Keratinocyte (primary cell): ENCODE measurements at regions not wholly inside any gene's neighbourhood (a gene's known extent, or its start where the extent isn't known, plus 50 kb on each side); places are given as distances from the start of the nearest gene placed in this dataset.

Source experiments
- DNase-seq: peaks from one replicate; pipeline ENCODE4 v3.0.0-alpha.2; 2011; ENCODE audit warnings: low read depth, missing footprints, low spot score
- FAIRE-seq: peaks from 2 replicates; lab custom pipeline; 2011; peaks lifted over from hg19 to GRCh38; lab: Jason Lieb, UNC
- H2AFZ ChIP-seq: 2 replicates; pipeline ENCODE4 v1.6.0; 2012; ENCODE audit warnings: low read length, control low read depth, inconsistent platforms; ENCODE audit not compliant: control insufficient read depth
- H3K27ac ChIP-seq: 2 replicates; pipeline ENCODE4 v1.5.1; 2011; ENCODE audit warnings: low read length; ENCODE audit not compliant: control insufficient read depth, insufficient read depth
- H3K27me3 ChIP-seq: 3 replicates; pipeline ENCODE4 v1.6.0; 2011; ENCODE audit warnings: low read length; ENCODE audit not compliant: control insufficient read depth, insufficient read depth; ENCODE audit errors: extremely low read depth
- H3K36me3 ChIP-seq, 2 experiments: 2 replicates in 1 of 2; 3 replicates in 1 of 2; pipeline ENCODE4 v1.5.1; 2011; ENCODE audit warnings: low read length in 2 of 2, mild to moderate bottlenecking in 1 of 2; ENCODE audit not compliant: control insufficient read depth in 2 of 2, insufficient read depth in 2 of 2; ENCODE audit errors: extremely low read depth in 1 of 2
- H3K4me1 ChIP-seq: 3 replicates; pipeline ENCODE4 v1.5.1; 2011; ENCODE audit warnings: low read length; ENCODE audit not compliant: control insufficient read depth, insufficient read depth; ENCODE audit errors: extremely low read depth
- H3K4me2 ChIP-seq: 3 replicates; pipeline ENCODE4 v1.6.0; 2011; ENCODE audit warnings: low read depth, low read length; ENCODE audit not compliant: control insufficient read depth, insufficient read depth; ENCODE audit errors: extremely low read depth
- H3K4me3 ChIP-seq, 3 experiments: fragments of 200-600 bp in 1 of 3; sonication (generic) in 1 of 3; 2 replicates in 2 of 3; 3 replicates in 1 of 3; pipeline ENCODE4 v1.5.1; 2011 to 2016; ENCODE audit warnings: low read length in 3 of 3, mild to moderate bottlenecking in 3 of 3, control low read depth in 2 of 3, inconsistent platforms in 1 of 3, low read depth in 1 of 3, mixed read lengths in 1 of 3, mixed run types in 1 of 3, moderate library complexity in 1 of 3; ENCODE audit not compliant: control insufficient read depth in 2 of 3, insufficient read depth in 2 of 3; ENCODE audit errors: extremely low read depth in 1 of 3
- H3K79me2 ChIP-seq: 2 replicates; pipeline ENCODE4 v1.6.0; 2012; ENCODE audit warnings: low read length; ENCODE audit not compliant: control insufficient read depth, insufficient read depth
- H3K9ac ChIP-seq: 3 replicates; pipeline ENCODE4 v1.6.0; 2011; ENCODE audit warnings: low read length; ENCODE audit not compliant: control insufficient read depth, insufficient read depth; ENCODE audit errors: extremely low read depth
- H3K9me1 ChIP-seq: 3 replicates; pipeline ENCODE4 v1.6.0; 2011; ENCODE audit warnings: low read length; ENCODE audit not compliant: control insufficient read depth, insufficient read depth; ENCODE audit errors: extremely low read depth
- H3K9me3 ChIP-seq: 2 replicates; pipeline ENCODE4 v1.5.1; 2012; ENCODE audit warnings: low read depth, low read length; ENCODE audit not compliant: control insufficient read depth
- H4K20me1 ChIP-seq: 3 replicates; pipeline ENCODE4 v1.6.0; 2011; ENCODE audit warnings: low read length; ENCODE audit not compliant: control insufficient read depth, insufficient read depth; ENCODE audit errors: extremely low read depth
- EZH2 ChIP-seq: IDR thresholded peaks from one replicate; pipeline ENCODE4 v1.6.1; 2012; ENCODE audit warnings: inconsistent platforms, mild to moderate bottlenecking, low read length, moderate library complexity
- dilution Hi-C: fragments of 300-500 bp; cut with MboI; formaldehyde crosslinking; loops from one replicate; pipeline ENCODE4 v1.7.0; 2020; ENCODE audit warnings: low sequenced_read_pairs; ENCODE audit not compliant: extremely low pct_ligation_motif_present
- TF ChIP-seq, protein P1 (sequence below), 3 experiments: IDR thresholded peaks in 1 of 3; conservative IDR thresholded peaks in 1 of 3; optimal IDR thresholded peaks in 1 of 3; 2 replicates in 2 of 3; 3 replicates in 1 of 3; pipeline versions ENCODE3 to v1.5.1; 2011; ENCODE audit warnings: low read length in 3 of 3, mild to moderate bottlenecking in 3 of 3, moderate library complexity in 2 of 3, control low read depth in 1 of 3, inconsistent platforms in 1 of 3; ENCODE audit not compliant: insufficient read depth in 2 of 3; ENCODE audit errors: extremely low read depth in 1 of 3

DNA sequence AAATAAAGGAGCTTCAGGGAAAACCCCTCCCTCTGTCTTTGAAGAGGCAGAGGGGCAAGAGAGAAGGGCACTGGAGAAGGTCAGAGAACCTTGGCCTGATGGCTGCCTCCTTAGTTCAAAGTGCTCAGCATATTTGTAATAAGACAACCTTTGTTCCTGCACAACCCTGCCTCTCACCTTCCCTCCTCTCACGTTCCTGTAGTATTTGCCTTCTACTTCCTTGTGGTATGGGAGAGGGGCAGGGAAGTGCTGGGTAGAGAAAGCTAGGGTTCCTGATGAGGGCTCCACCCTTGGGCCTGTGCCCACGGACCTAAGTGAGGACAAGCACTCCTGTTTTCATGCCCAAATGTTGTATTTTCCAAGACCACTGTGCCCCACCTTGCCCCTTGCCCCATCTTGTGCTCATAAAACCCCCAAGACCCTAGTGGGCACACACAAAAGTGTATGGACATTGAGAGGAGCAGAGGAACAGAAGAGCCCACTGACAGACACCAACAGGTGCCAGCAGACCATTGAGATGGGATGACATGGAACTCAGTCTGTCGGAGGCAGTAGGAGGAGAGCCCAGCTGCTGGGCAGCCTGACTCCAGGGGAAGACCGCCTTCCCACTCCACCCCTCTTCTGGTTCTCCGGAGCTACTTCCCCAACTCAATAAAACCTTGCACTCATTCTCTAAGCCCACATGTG lies 261.5 kb upstream of the CCDC196 start:
- Histone ChIP-seq H3K36me3 (no peaks in the 10 kb centered on the region), H3K9ac (no peak overlapping the region), H4K20me1 (no peaks in the 10 kb centered on the region), H3K27ac (no peak overlapping the region), H3K4me3 (no peak overlapping the region), H3K27me3 (no peaks in the 10 kb centered on the region), H3K4me2 (no peak overlapping the region), H3K79me2 (no peaks in the 10 kb centered on the region), H3K9me3 (no peaks in the 10 kb centered on the region), H3K4me1 (no peaks in the 10 kb centered on the region), H2AFZ (no peak overlapping the region), H3K9me1 (no peaks in the 10 kb centered on the region)
- TF ChIP-seq, protein P1, sequence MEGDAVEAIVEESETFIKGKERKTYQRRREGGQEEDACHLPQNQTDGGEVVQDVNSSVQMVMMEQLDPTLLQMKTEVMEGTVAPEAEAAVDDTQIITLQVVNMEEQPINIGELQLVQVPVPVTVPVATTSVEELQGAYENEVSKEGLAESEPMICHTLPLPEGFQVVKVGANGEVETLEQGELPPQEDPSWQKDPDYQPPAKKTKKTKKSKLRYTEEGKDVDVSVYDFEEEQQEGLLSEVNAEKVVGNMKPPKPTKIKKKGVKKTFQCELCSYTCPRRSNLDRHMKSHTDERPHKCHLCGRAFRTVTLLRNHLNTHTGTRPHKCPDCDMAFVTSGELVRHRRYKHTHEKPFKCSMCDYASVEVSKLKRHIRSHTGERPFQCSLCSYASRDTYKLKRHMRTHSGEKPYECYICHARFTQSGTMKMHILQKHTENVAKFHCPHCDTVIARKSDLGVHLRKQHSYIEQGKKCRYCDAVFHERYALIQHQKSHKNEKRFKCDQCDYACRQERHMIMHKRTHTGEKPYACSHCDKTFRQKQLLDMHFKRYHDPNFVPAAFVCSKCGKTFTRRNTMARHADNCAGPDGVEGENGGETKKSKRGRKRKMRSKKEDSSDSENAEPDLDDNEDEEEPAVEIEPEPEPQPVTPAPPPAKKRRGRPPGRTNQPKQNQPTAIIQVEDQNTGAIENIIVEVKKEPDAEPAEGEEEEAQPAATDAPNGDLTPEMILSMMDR (optimal IDR thresholded peaks at IDR 0.05 in 1 of 3, IDR thresholded peaks at IDR 0.05 in 1 of 3, conservative IDR thresholded peaks at IDR 0.05 in 1 of 3; ENCODE audit: extremely low read depth in 1 of 3, insufficient read depth in 2 of 3, low read length in 3 of 3): no peak
- no peak for TF ChIP-seq EZH2
- DNase-seq (no peak), FAIRE-seq (no peak)
- dilution Hi-C loops: no loop called here

DNA sequence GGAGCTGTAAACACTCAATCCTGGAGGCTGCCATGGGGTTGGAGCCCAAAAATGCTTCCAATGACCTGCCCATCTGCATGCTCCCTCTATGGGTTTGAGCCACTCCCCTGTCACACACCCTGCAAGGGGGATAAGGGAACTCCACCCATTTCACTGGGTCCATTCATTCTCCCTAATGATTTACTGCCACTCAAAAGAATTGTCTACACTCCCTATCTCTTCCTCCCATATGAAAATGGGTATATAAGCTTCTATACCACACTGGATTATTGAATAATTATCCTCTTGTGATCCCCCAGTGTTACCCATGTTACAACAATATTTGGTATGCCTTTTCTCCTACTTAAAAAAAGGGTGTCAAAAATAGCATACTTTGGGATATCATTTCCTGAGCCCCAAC lies 260.8 kb upstream of the CCDC196 start:
- Histone ChIP-seq H4K20me1 (no peaks in the 10 kb centered on the region), H3K9me1 (no peaks in the 10 kb centered on the region), H2AFZ (no peak overlapping the region), H3K9ac (no peak overlapping the region), H3K4me2 (no peak overlapping the region), H3K27ac (no peak overlapping the region), H3K27me3 (no peaks in the 10 kb centered on the region), H3K36me3 (no peaks in the 10 kb centered on the region), H3K4me3 (no peak overlapping the region), H3K79me2 (no peaks in the 10 kb centered on the region), H3K4me1 (no peaks in the 10 kb centered on the region), H3K9me3 (no peaks in the 10 kb centered on the region)
- FAIRE-seq (no peak), DNase-seq (no peak)
- dilution Hi-C loops: no loop called here
- TF ChIP-seq EZH2: no peak
- TF ChIP-seq, protein P1 (optimal IDR thresholded peaks at IDR 0.05 in 1 of 3, IDR thresholded peaks at IDR 0.05 in 1 of 3, conservative IDR thresholded peaks at IDR 0.05 in 1 of 3; ENCODE audit: extremely low read depth in 1 of 3, insufficient read depth in 2 of 3, low read length in 3 of 3): no peak
